Uterus (tissue), 3 donors: ENCODE measurements at regions not wholly inside any gene's neighbourhood (a gene's known extent, or its start where the extent isn't known, plus 50 kb on each side); places are given as distances from the start of the nearest gene placed in this dataset.

Experiments used
- DNase-seq, 2 donors: peaks; one replicate each; pipeline ENCODE4 v3.0.0-alpha.2; 2019 to 2020
- H3K27ac ChIP-seq, 2 donors: fragments of 200-600 bp; sonication (generic); 1 replicate in 1 of 2; 2 replicates in 1 of 2; pipeline ENCODE4 v1.5.1; 2016 to 2018
- H3K27me3 ChIP-seq, 2 donors: fragments of 200-600 bp; sonication (generic); one replicate each; pipeline ENCODE4 v1.5.1; 2018 to 2019; ENCODE audit warnings: control low read depth in 1 of 2
- H3K36me3 ChIP-seq, 2 donors: fragments of 200-600 bp; sonication (generic); one replicate each; pipeline ENCODE4 v1.5.1; 2019; ENCODE audit warnings: control low read depth in 1 of 2
- H3K4me1 ChIP-seq, 2 donors: fragments of 200-600 bp; sonication (generic); one replicate each; pipeline ENCODE4 v1.5.1; 2018 to 2019; ENCODE audit warnings: control low read depth in 1 of 2
- H3K4me3 ChIP-seq, 2 donors: fragments of 200-600 bp; sonication (generic); 1 replicate in 1 of 2; 2 replicates in 1 of 2; pipeline ENCODE4 v1.5.1; 2018 to 2019; ENCODE audit warnings: mild to moderate bottlenecking in 1 of 2
- H3K9me3 ChIP-seq, 2 donors: fragments of 200-600 bp; sonication (generic); one replicate each; pipeline ENCODE4 v1.5.1; 2019; ENCODE audit warnings: control low read depth in 1 of 2
- POLR2A ChIP-seq, 2 donors: fragments of 450-650 bp; IDR thresholded peaks; one replicate each; pipeline ENCODE4 v1.6.1; 2016; ENCODE audit warnings: antibody characterized with exemption in 2 of 2, mild to moderate bottlenecking in 1 of 2, moderate library complexity in 1 of 2
- intact Hi-C: fragments of 100-400 bp; cut with DNase I; formaldehyde crosslinking; loops from one replicate; pipeline ENCODE4 v1.15.1; 2023; ENCODE audit warnings: low total_unique reads
- TF ChIP-seq, protein P1 (sequence below), 4 experiments: fragments of 200-600 bp in 2 of 4; fragments of 450-650 bp in 2 of 4; sonication (generic) in 2 of 4; IDR thresholded peaks; one replicate each; pipeline ENCODE4 v1.5.1; 2016 to 2019; ENCODE audit warnings: antibody characterized with exemption in 4 of 4, mild to moderate bottlenecking in 2 of 4, moderate library complexity in 1 of 4
- donor health status: DM: yes; HTN: yes; CAD: no.

DNA sequence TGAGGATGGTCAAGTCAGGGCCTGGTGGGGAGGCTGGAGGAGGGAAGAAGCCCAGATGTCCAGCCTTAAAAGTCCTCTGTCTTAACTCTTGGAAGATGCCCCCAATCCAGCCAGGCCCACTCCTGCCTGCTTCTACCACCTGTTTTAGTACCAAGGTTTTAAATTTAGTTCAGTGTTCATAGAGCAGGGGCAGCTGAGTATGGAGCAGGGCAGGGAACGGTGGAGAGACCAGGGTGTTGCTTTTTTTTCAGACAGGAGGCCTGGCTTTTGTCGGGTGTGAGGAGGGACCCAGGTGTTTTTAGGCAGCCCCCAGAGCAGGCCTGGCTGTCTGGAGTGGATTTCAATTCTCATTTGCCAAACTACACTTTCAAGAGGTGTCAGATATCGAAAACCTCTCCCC, 278.8 kb downstream of the CDC5L start:
- peaks cover 0 to 5% of the 10 kb centered on the region in 2 donors for H3K4me1 ChIP-seq
- no peaks in the 10 kb centered on the region for H3K9me3 ChIP-seq
- no peak overlapping the region for H3K27ac ChIP-seq
- no peak overlapping the region for H3K4me3 ChIP-seq
- no peak for TF ChIP-seq POLR2A (IDR thresholded peaks at IDR 0.05)
- no peaks in the 10 kb centered on the region for H3K27me3 ChIP-seq
- no peak for DNase-seq
- no peaks in the 10 kb centered on the region for H3K36me3 ChIP-seq
- intact Hi-C loops = no loop called here

DNA sequence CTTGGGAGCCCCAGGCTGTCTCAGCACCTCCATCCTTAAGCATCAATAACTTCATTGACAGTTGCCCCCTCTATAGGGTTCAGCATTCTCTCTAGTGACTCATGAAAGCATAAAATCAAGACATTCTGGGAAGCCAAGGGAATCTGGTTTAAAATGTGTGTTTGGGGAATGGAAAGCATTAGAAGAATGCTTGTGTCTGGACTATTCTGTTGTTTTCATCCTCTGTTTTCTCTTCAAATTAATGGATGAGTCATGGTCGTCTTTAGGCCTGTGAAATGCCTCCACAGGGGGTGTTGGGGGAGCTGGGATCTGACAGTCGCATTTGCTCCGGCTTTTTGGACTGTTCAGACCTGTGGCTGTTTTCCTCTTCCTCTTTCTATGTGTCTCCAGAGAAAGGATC, 279.7 kb downstream of the CDC5L start:
- Histone ChIP-seq H3K4me3 (no peak overlapping the region), H3K27ac (no peak overlapping the region), H3K4me1 (peaks cover 0 to 5% of the 10 kb centered on the region in 2 donors), H3K27me3 (no peaks in the 10 kb centered on the region), H3K9me3 (no peaks in the 10 kb centered on the region), H3K36me3 (no peaks in the 10 kb centered on the region)
- intact Hi-C loops = no loop called here
- TF ChIP-seq, protein P1, sequence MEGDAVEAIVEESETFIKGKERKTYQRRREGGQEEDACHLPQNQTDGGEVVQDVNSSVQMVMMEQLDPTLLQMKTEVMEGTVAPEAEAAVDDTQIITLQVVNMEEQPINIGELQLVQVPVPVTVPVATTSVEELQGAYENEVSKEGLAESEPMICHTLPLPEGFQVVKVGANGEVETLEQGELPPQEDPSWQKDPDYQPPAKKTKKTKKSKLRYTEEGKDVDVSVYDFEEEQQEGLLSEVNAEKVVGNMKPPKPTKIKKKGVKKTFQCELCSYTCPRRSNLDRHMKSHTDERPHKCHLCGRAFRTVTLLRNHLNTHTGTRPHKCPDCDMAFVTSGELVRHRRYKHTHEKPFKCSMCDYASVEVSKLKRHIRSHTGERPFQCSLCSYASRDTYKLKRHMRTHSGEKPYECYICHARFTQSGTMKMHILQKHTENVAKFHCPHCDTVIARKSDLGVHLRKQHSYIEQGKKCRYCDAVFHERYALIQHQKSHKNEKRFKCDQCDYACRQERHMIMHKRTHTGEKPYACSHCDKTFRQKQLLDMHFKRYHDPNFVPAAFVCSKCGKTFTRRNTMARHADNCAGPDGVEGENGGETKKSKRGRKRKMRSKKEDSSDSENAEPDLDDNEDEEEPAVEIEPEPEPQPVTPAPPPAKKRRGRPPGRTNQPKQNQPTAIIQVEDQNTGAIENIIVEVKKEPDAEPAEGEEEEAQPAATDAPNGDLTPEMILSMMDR (IDR thresholded peaks at IDR 0.05) = no peak
- TF ChIP-seq POLR2A (IDR thresholded peaks at IDR 0.05) = no peak
- DNase-seq = no peak

GRCh38 chr6:44667668-44668390, 280.3 kb downstream of the CDC5L start:
- no peak for TF ChIP-seq POLR2A (IDR thresholded peaks at IDR 0.05)
- TF ChIP-seq, protein P1 (IDR thresholded peaks at IDR 0.05) = no peak
- Histone ChIP-seq H3K27ac (no peak overlapping the region), H3K4me3 (no peak overlapping the region), H3K9me3 (no peaks in the 10 kb centered on the region), H3K36me3 (no peaks in the 10 kb centered on the region), H3K4me1 (peaks cover 0 to 5% of the 10 kb centered on the region in 2 donors), H3K27me3 (no peaks in the 10 kb centered on the region)
- intact Hi-C loops = no loop called here
- DNase-seq = no peak

DNA sequence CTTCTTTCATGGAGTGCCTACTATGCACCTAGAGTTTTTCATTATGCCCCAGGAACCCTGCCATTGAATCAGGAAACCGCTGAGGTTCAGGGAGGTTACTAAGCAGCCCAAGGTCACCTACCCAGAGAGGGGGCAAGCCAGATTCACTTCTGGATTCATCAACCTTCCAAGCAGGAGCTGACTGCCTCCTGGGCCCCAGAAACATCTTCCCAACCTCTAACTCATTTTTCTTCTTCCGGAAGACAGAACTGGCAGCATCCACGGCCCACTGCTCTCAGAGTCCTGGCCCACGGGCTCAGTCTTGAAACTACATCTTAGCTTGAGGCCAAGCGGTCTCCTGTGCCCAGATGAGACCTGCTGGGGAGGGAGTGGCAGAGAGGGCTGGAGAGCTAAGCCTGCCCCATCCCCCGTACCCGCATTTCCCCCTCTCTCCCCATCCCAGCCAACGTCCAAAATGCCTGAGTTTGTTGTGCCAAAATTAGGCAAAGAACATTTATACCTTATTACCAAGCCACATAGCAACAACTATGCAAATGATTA, 281.0 kb downstream of the CDC5L start:
- H3K9me3 ChIP-seq = no peaks in the 10 kb centered on the region
- H3K4me1 ChIP-seq = peaks cover 0 to 5% of the 10 kb centered on the region in 2 donors
- intact Hi-C loops = no loop called here
- DNase-seq = no peak
- no peaks in the 10 kb centered on the region for H3K36me3 ChIP-seq
- no peak overlapping the region for H3K4me3 ChIP-seq
- no peak overlapping the region for H3K27ac ChIP-seq
- H3K27me3 ChIP-seq = no peaks in the 10 kb centered on the region
- no peak for TF ChIP-seq POLR2A (IDR thresholded peaks at IDR 0.05)
- TF ChIP-seq, protein P1 (IDR thresholded peaks at IDR 0.05) = no peak

DNA sequence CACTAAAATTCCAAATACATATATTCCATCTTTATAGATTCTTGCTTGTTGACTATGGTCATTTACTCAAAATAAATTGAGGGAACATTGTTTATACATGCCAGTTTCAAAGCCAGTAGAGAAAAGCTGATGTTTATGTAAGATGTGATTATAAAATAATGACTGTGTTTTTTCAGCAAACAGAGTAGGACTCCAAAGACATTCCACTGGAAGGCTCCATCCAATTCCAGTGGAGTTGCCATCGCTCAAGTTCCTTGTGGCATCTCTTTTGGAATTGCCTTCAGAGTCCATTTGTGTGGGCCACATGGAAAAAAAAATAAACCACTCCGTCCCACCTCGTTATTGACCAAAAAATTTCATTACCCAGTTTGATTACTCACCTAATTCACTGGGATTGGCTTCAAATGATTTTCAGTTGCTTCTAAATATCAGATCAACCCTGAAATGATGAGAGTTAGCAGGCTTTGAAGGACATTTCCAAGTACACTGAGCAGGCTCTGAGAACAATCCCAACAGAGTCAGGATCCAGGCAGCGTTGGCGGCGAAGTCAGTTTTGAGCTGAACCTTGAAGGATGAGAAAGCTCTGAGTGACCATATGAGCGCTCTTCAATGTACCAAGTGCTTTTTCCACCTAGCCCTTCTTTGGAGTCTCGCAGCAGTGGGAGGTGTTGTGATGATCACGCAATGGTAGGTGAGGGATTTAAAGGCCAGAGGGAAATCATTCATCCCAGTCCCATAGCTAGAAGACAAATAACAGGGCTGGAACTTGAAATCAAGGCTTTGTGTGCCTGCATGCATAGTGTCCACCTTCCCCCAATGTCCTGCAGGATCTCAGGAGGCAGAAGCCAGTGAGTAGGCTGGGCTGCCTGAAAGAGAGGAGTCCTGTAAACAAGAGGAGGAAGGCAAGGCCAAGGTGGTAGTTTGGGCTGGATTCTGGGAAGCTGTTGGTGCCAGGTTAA, 281.7 kb downstream of the CDC5L start:
- Histone ChIP-seq H3K27me3 (no peaks in the 10 kb centered on the region), H3K4me1 (peaks cover 0 to 5% of the 10 kb centered on the region in 2 donors), H3K4me3 (no peak overlapping the region), H3K9me3 (no peaks in the 10 kb centered on the region), H3K36me3 (no peaks in the 10 kb centered on the region), H3K27ac (no peak overlapping the region)
- DNase-seq = no peak
- TF ChIP-seq, protein P1 (IDR thresholded peaks at IDR 0.05) = no peak
- no peak for TF ChIP-seq POLR2A (IDR thresholded peaks at IDR 0.05)
- intact Hi-C loops = no loop called here
